RWPE1 (cell line): ENCODE measurements at regions not wholly inside any gene's neighbourhood (a gene's known extent, or its start where the extent isn't known, plus 50 kb on each side); places are given as distances from the start of the nearest gene placed in this dataset.

Source experiments
- CTCF ChIA-PET: fragments of 350-600 bp; sonication (Branson Sonifier 250); formaldehyde crosslinking; extraction: SDS; loops from one replicate; lab custom pipeline; 2021; lab: Yijun Ruan, JAX
- POLR2A ChIA-PET: fragments of 400-600 bp; formaldehyde crosslinking; extraction: SDS; loops from one replicate; lab custom pipeline; 2020; ENCODE audit warnings: antibody characterized with exemption; ENCODE audit not compliant: low non-redundant PET; lab: Yijun Ruan, JAX
- DNase-seq: peaks from one replicate; pipeline ENCODE4 v3.0.0; 2012; ENCODE audit warnings: low spot score
- H3K27ac ChIP-seq: fragments of 450-650 bp; 2 replicates; pipeline ENCODE4 v1.5.1; 2017
- CTCF ChIP-seq: fragments of 450-650 bp; conservative IDR thresholded peaks from 2 replicates; pipeline ENCODE4 v1.5.1; 2017; ENCODE audit warnings: low read depth, mild to moderate bottlenecking

GRCh38 chr2:67669766-67670165, 272.6 kb downstream of the ETAA1 start:
- POLR2A ChIA-PET, result no interaction called here
- DNase-seq, result no peak
- no peak overlapping the region for H3K27ac ChIP-seq
- CTCF ChIA-PET, result no interaction called here
- no peak for TF ChIP-seq CTCF

- ChIA-PET CTCF (no interaction called here), POLR2A (no interaction called here)
- TF ChIP-seq CTCF, result no peak
- no peak for DNase-seq
- H3K27ac ChIP-seq, result no peak overlapping the region
Measured at GRCh38 chr2:67670747-67671183, 273.6 kb downstream of the ETAA1 start.

GRCh38 chr2:67671464-67672450, 274.6 kb downstream of the ETAA1 start:
- H3K27ac ChIP-seq, result no peak overlapping the region
- ChIA-PET POLR2A (no interaction called here), CTCF (no interaction called here)
- DNase-seq, result no peak
- TF ChIP-seq CTCF, result no peak

- H3K27ac ChIP-seq, result no peak overlapping the region
- ChIA-PET POLR2A (no interaction called here), CTCF (no interaction called here)
- DNase-seq, result no peak
- no peak for TF ChIP-seq CTCF
Measured at GRCh38 chr2:67674668-67675067, 277.5 kb downstream of the ETAA1 start.

- TF ChIP-seq CTCF, result no peak
- DNase-seq, result no peak
- ChIA-PET CTCF (no interaction called here), POLR2A (no interaction called here)
- H3K27ac ChIP-seq, result no peak overlapping the region
Measured at GRCh38 chr2:67684991-67685390, 287.9 kb downstream of the ETAA1 start.

GRCh38 chr2:67686254-67686653, 289.1 kb downstream of the ETAA1 start:
- CTCF ChIA-PET, result no interaction called here
- no peak for TF ChIP-seq CTCF
- POLR2A ChIA-PET, result no interaction called here
- no peak for DNase-seq
- no peak overlapping the region for H3K27ac ChIP-seq
